ENCODE measurements at regions not wholly inside any gene's neighbourhood (a gene's known extent, or its start where the extent isn't known, plus 50 kb on each side); places are given as distances from the start of the nearest gene placed in this dataset.

DNA sequence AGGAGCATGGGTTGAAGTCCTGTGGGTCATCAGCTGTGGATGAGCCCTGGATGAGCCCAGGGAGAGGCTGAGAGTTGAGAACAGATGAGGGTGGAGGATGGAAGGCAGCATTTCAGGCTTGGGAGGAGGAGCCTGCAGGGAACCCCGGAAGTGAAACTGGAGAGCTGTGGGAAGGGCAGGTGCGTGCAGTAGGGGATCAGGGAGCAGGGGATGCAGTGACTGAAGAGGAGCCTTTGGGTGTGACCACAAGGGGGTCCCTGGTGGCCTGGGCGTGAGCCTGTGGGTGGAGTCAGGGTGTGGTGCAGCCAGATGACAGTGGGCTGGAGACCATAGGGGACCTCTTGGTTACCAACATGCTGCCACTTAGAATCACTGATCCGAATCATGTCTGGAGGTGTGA lies 115.5 kb downstream of the PAPOLA start:
- DNase-seq (ENCODE audit: low read depth) = no peak

DNA sequence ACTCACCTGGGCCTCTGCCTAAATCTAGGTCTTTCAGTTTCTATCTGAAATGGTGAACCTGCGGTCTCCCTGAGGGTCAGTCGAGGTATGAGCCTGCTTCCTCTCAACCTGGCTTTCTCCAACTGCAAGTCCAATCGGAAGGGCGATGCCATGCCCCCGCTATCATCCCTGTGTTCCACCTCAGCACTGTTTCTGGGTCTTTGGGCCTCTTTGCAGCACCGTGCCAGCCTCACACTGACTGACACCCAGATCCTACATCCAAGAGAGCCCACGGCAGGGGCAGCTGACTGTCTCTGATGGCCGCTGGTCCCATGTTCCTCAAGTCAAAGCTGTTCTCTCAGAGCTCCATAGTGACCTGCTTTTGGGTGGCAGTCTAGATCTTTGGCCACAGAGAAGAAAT lies 120.7 kb downstream of the PAPOLA start:
- DNase-seq (ENCODE audit: low read depth) = no peak

DNA sequence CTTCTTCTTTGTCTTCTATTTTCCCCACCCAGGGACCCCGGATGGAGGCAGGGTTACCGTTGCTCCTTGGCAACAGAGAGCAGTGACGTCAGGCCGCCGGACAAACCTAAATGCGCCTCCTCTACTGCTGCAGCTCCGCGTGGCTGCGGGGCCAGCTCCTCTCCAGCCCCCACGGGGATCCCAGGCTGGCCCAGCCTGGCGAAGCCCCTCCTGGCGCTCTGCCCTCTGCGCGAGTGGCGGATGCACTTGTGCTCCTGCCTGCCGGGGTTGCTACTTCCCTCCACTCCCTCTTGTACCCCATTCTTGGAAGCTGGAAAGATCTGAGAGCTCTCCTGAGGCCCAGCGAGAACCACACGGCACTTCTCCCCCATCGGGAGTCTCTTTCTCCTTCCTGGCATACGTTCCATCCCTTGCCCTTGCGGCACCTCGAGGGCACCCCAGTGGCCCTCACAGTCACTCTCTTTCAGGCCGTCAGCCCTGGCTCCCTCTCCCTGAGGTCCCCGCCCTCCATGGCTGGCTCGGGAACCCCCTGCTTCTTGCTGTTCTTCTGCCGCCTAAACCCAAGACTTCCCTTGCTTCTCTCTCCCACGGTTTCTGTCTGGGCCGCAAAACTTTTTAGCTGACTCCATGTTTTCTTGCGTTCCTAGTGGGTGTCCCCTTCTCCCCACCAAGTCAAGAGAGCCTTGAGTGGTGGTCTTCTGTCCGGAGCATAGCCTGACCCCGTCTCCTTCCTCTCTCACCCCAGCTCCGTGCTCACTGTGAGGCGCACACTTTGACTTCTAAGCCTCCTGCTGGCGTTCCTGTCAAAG lies 121.7 kb downstream of the PAPOLA start:
- DNase-seq (ENCODE audit: low read depth) = no peak

DNA sequence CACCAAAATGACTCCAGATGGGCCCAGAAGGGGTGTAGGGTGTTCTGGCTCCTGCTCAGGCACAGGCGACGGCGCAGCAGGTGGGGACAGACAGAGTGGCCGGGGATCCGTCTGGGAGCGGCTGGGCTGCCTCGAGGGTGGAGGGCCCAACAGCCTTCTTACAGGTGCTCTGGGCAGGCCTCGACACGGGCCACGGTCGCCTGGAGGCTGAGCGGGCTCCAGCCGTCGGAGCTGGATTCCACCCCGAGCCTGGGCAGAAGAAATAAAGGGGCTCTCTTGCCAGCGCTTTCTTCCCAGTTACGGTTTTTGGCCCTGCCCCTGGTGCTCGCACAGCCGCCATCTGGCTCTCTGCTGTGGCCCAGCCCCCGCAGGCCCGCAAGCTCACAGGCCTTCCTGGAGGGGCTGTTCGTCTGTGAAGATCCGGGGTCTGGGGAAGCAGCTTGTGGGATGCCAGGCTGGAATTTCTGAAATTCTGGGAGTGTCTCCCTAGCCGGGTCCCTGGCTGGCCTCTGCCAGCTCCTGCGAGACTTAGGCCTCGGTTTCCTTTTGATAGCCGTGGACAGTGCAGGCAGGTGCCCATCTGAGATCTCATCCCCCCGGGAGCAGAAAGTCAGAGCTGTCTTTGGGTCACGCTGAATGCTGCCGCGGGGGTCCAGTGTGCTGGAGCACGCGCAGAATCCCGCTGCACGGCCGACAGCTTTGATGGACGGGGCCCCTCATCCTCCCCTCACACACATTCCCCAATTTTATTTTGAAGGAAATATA lies 122.7 kb downstream of the PAPOLA start:
- DNase-seq (ENCODE audit: low read depth) = no peak

DNA sequence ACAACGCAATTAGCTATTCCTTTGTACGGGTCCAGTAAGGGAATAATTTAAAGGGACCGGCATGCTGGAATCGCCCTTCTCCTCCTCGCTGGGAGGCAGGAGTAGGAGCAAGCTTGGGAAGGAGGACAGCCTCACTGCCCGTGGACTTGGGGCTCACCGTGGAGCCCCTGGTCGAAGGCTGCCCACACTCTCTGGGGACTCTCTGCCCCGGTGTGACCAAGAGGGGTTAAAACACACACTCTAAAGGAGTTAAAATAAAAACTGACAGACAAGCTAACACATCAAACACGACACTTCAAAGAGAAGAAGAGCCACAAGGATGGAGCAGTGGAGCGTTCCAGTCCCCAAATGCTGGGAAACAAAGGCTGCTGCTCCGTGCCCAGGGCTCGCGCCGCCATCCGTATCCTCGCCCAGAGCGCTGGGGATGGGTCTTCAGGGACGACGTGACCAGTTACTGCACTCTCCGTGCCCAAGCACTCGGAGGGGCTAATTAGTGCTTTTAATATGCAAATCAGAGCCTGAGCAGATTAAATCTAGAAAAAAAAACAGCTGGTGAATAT lies 123.3 kb downstream of the PAPOLA start:
- DNase-seq (ENCODE audit: low read depth) = no peak

DNA sequence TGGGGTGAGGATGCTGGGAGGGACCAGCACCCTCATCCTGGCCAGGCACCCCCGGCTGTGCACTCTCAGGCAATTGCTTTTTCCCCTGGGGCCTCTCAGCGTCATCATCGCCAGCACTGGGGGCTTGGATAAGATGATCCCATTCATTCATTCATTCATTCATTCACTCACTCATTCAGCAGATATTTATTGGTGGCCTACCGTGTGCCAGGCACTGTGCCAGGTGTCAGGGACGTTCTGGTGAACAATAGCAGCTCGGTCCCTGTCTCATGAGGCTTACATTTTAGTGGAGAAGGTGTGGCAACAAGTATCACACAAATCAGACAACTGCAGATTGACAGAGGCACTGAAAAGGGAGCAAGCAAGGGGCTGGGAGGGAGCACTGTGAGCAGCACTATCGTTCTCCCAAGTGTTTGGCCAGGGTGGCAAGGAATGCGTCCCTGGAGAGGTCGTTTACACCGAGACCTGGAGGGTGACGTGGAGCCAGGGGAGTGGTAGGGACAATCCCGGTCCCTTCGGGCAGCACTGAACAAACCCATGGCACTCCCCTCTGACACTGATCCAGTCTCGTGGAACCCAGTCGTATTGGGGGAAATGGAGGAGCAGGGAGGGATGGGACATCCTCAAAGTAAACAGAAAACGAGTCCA lies 124.1 kb downstream of the PAPOLA start:
- no peak for DNase-seq (ENCODE audit: low read depth)

DNA sequence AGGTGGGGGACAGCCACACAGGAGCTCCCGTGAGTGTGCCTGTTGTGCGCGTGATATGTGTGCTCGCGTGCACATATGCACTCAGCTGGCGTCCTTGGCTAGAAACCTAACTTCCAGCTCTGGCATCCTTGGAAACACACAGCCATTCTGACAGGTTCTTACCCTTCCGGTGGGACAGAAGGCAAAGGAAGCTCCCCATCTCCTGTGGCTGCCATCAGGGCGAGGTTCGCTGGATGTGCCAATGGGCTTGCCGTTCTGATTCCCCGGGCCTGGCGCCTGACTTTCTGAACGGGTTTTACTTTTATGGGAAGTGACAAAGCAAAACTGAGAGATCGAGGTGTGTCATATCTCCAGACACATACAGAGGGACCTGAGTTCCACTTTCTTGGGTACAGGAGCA lies 124.7 kb downstream of the PAPOLA start:
- DNase-seq (ENCODE audit: low read depth) = no peak

DNA sequence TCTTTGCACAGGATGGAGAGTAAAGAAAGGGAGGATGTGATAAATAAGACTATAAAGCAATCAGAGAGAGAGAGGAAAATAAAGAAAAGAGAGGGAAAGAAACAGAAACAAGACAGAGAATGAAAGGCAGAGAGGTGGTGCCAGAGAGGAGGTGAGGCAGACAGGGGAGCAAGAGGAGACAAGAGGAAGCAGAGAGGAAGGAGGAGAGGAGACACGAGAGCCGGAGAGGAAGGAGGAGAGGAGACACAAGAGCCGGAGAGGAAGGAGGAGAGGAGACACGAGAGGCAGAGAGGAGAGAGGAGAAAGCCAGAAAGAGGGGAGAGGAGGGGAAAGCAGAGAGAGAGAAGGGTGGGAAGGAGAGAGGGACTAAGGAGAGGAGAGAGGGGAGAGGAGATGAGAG lies 125.2 kb downstream of the PAPOLA start:
- no peak for DNase-seq (ENCODE audit: low read depth)

DNA sequence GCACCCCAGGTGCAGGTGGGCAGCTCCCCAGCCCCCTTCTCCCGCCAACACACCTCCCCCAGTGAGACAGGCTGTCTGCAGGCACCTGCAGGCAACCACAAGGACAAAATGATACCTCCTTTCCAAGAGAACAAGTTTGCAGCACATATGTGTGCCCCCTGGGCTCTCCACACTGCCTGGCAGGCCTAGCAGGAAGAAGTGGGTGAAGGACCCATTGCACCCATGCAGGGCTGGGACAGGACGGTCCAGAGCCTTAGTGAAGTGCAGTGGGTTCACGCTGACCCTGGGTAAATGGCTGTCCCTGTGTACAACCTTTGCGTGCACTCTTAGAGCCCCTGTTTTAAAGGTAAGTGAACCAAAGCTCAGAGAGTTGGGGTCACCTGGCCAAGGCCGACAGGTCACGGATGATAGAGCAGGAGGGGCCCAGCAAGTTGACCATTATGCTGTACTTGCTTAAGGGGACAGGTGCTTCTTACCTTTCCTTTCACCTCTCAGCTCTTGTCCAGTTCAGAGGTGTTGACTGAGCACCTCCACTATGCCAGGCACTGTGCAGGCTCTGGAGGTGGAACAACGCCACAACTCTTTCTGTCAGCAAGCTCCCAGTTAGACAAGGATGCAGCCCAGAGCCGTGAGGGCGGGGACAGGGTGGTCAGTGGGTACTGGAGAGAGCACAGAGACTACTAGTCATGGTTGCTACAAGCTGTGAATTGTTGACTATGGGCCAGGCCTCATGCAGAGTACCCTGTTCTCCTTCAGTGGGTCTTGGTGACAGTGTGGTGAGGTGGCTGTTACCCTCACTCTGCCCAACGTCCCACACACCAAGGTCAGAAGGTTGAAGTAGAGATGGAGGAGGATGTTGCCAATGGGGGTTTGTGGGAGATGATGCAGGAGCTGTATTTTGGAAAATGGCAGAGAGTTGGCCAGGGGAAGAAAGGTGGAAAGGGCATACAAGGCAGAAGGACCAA lies 125.9 kb downstream of the PAPOLA start:
- no peak for DNase-seq (ENCODE audit: low read depth)

DNA sequence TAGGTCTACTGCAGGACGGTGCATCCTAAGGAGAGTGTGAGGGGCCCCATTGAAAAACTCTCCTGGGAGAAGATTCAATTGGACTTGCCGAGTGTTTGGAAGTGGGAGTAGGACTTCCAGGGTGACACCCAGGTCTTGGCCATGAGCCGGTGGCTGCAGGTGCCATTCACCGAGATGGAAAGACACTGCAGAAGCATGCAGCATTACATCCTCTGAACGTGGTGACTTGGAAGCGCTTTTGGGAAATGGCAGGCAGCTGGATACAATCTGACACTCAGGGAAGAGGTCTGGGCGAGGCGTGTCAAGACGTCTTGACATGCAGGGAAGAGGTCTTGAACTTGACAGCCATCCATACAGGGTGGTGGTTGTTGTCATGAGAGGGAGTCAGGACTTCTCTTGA lies 126.9 kb downstream of the PAPOLA start:
- DNase-seq (ENCODE audit: low read depth) = no peak

DNA sequence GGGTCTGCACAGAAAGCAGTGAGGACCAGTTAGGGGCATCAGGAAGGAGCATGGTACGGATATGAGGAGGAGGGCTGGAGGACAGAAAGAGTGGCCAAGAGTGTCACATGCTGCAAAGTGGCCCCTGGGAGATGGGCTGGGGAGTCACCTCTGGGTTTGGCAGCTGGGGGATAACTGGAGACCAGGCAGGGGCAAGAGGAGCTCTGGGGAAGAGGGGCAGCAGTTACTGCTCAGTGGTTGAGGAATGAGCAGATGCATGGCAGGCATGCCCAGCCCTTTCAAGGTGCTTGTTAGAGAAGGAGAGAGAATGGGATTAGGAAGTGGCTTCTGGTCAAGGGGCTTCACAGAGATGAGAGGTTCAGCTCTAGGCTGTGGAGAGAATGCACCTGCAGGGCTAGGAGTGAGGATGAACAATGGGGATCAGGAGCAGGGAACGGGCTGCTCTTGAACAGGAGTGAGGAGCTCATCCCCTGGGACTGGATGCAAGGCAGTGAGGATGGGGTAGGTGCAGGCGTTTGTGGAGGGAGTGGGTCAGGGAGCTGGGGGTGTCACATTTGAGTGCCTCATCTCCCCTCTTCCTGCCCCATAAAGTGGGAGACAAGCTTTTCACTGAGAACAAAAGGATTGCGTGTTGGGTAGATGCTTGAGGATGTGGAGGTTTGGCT lies 127.5 kb downstream of the PAPOLA start:
- no peak for DNase-seq (ENCODE audit: low read depth)

DNA sequence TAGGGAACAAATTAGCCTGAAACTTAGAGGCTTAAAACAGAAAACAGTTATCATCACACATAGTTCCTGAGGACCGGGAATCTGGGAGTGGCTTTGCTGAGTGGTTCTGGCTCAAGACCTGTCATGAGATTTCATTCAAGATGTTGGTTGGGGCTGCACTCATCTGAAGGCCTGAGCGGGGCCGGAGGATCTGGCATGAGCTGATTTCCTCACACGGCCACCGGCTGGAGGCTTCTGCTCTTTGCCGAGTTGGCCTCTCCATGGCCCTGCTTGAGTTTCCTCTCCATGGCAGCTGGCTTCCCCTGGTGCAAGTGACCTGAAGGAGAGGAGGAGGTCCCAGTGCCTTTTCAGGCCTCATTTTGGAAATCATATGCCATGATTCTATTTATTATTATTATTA lies 128.1 kb downstream of the PAPOLA start:
- no peak for DNase-seq (ENCODE audit: low read depth)

DNA sequence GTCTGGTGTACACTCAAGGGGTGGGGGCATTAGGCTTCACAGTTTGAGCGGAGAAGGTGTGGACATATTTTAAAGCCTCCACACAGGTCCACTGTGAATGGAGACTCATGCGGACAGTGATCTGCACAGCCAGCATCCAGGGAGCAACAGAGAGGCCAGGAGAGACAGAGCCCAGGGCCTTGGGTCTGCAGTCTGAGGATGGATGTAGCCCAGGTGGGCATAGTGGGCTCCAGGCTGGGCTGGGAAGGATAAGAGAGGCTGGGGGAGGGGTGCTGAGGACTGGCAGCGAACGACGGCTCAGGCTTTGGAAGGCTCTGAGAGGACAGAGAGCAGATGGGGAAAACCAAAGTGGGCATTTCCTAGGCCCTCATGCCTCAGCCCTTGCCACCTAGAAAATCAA lies 128.8 kb downstream of the PAPOLA start:
- no peak for DNase-seq (ENCODE audit: low read depth)

DNA sequence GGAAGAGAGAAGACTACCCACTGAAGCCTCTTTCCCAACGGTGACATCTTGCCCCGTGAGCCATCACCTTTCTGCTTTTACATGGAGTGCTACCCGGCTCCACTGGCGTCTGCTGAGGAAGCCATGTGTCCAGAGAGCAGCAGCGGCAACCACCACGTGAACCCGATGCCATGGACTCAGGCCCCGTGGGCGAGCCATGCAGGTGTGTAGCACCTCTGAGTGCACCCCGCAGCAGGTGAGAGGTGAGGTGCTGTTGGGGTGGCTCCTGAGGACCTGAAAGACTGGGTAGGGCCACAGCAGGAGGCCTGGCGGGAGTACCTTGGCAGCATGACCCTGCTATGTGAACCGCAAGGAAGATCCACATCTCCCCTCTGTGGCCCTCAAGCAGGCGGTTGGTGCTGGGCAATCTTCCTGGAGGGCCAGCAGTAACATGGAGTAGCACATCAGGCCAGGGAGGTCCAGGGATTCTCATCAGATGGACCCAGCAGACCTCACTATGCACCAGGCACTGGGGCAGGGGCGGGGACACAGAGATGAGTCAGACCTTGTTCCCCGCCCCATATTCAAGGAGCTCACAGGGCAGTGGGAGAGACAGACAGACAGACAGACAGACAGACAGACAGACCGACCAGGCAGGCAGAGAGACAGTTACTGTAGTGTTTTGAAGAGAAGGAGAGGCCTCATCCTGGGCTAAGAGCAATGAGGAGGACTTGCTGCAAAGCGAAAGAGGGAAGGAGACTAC lies 129.6 kb downstream of the PAPOLA start:
- DNase-seq (ENCODE audit: low read depth) = no peak

DNA sequence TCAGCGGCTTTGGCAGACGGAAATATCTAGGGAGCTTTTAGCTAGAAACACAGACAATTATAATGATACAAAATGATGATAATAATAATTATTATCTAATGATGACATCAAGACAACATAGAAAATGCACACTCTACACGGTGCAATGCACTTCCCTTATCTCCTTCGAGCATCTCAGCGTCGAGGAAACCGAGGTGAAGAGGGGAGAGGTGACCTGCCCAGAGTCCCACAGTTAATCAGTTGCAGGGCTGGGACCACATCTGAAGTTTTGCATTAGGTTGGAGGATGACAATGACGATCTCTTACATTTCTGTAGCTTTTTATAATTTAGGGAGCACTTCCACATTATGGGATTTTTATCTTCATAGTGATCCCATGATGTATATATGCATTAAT lies 130.2 kb downstream of the PAPOLA start:
- DNase-seq (ENCODE audit: low read depth) = no peak

DNA sequence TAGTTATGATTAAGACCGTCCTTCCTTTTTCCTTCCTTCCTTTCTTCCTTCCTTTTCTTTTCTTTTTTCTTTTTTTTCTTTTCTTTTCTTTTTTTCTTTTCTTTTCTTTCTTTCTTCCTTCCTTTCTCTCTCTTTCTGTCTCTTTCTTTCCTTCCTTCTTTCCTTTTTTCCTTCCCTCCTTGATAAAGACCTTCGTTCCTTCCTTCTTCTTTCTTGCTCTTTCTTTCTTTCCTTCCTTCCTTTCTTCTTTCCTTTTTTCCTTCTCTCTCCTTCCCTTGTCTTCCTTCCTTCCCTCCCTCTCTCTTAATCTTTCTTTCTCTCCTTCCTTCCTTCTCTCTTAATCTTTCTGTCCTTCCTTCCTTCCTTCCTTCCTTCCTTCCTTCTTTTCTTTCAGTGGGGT lies 130.9 kb downstream of the PAPOLA start:
- no peak for DNase-seq (ENCODE audit: low read depth)

DNA sequence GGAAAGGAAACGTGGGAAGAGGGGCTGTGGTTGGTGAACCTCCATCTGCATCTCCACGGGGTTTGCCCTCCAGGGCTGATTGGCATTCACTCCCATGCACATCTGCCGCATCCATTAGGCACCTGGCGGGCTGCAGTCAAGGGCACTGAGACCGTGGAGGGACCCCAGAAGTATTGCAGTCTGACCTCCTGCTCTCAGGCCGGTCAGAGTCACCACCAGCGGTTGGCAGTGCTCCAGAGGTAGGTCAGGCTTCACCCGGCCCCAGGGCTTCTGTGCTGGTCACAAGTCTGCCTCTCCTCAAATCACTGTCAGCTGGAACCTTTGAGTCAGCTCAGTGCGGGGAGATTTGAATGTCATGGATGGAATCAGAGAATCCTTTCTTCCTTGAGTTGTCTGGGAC lies 132.3 kb downstream of the PAPOLA start:
- DNase-seq (ENCODE audit: low read depth) = no peak

DNA sequence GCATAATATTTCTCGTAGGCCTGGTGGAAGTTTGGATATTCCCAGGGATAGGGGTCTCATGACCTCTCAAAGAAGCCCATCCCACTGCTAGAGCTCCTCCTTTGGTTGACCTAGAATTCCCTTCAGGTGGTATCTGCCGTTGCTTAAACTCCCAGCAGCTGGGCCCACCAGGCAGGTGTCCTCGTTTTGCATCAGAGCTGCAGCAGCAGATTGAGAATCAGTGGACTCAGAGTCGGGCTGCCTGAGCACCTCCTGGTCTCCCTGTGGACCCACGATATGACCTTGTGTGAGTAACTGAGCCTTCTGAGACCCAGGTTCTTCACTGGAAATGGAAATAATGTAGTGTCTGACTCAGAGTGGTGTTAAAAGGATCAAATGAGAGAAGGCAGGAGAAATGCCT lies 132.7 kb downstream of the PAPOLA start:
- no peak for DNase-seq (ENCODE audit: low read depth)

DNA sequence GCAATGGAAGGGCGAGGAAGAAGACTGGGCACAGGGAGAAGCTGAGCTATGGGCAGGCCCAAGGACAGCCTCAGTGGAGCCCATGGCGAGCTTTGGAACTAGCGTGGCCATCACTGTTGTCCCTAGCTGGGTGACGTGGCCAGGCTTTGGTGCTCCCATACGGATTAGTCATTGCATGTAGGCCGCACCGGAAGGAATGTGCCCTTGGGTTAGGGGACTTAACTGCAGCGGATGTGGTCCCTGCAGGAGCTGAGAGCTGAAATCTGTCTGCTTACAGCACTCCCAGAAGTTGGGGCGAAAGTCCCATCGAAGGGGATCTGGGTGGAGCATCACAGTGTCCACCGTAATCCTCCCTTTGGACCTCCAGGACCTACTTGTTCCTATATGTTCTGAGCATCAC lies 133.7 kb downstream of the PAPOLA start:
- no peak for DNase-seq (ENCODE audit: low read depth)

DNA sequence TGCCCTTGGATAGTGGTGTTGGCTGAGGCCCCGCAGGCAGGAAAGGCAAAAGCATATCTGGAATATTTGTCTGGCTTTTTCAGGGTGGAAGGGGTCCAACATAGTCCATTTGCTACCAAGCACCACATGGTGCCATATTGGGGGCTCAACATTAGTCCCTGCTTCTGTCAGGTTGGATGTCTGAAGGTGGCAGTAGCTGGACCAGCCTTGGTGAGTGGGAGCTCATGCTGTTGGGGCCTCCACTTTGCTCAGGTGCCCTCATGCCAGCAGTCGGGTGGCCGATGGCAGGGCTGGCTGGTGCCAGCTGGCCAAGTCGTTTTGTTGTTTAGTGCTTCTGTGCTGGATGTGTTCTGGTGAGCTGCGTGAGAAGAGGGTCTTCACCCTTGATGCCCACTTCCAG lies 135.3 kb downstream of the PAPOLA start:
- no peak for DNase-seq (ENCODE audit: low read depth)

All from T follicular helper cell (primary cell).